ENCODE measurements at regions not wholly inside any gene's neighbourhood (a gene's known extent, or its start where the extent isn't known, plus 50 kb on each side); places are given as distances from the start of the nearest gene placed in this dataset.

- Histone ChIP-seq H3K36me3 (no peaks in the 10 kb centered on the region), H3K27me3 (no peaks in the 10 kb centered on the region), H3K4me1 (no peaks in the 10 kb centered on the region), H3K9me3 (no peaks in the 10 kb centered on the region), H3K4me3 (no peak overlapping the region), H3K27ac (no peak overlapping the region)
- DNase-seq = no peak
- TF ChIP-seq POLR2AphosphoS5 (IDR thresholded peaks at IDR 0.05) = no peak
- no peak for TF ChIP-seq POLR2A (IDR thresholded peaks at IDR 0.05)
- no peak for TF ChIP-seq EP300 (IDR thresholded peaks at IDR 0.05)
- TF ChIP-seq CTCF (IDR thresholded peaks at IDR 0.05) = no peak
- intact Hi-C loops (cut with DNase I) = no loop called here
Measured at GRCh38 chr1:79312438-79312837, 305.9 kb upstream of the ADGRL4 start.

DNA sequence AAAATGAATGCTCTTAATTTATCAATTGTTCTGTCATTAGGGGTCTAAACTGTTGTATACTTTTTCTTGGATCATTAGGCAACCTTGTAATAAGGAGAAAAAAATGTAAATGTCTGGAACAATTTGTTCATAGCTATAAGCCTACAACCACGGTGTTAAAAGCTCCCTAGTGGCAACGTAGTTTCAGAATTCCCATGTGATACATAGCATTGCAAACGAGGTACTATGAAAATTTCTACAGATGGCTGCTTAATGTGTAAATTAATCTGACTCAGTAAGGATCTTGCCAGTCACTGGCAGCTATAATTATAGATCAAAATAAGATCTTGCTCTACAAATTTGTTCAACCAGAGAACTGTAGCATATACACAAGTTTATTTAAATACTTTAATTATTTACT lies 304.1 kb upstream of the ADGRL4 start:
- intact Hi-C loops (cut with DNase I) = no loop called here
- Histone ChIP-seq H3K36me3 (no peaks in the 10 kb centered on the region), H3K27me3 (no peaks in the 10 kb centered on the region), H3K4me3 (no peak overlapping the region), H3K4me1 (no peaks in the 10 kb centered on the region), H3K27ac (no peak overlapping the region), H3K9me3 (no peaks in the 10 kb centered on the region)
- TF ChIP-seq POLR2AphosphoS5 (IDR thresholded peaks at IDR 0.05) = no peak
- no peak for TF ChIP-seq CTCF (IDR thresholded peaks at IDR 0.05)
- TF ChIP-seq POLR2A (IDR thresholded peaks at IDR 0.05) = no peak
- WGBS, 2 donors = 46 to 69% methylated on average over 3 of the region's 3 CpGs
- no peak for DNase-seq

GRCh38 chr1:79304131-79304530 lies 297.6 kb upstream of the ADGRL4 start:
- 68 to 81% methylated on average over 3 of the region's 3 CpGs for WGBS, 2 donors

DNA sequence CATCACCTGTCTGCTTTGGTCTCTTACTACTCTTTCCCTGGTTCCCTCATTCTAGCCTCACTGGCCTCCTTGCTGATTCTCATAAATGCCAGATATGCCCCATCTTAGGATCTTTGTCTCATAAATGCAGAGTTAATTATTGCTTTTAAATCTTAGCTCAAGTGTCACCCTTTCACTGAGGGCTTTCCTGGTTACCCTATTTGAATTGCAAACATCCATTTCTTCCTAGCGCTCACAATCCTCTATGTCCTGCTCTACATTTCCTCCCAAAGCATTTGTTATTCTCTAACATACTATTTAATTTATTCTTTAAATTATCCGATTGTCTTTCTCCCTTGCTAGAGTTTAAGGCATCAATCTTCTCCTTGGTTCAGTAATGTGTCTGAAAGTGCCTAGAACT lies 296.5 kb upstream of the ADGRL4 start:
- no peak overlapping the region for H3K4me3 ChIP-seq
- intact Hi-C loops (cut with DNase I) = no loop called here
- H3K9me3 ChIP-seq = no peaks in the 10 kb centered on the region

More at GRCh38 chr1:79304131-79304530, 297.6 kb upstream of the ADGRL4 start:
- H3K9me3 ChIP-seq = no peaks in the 10 kb centered on the region
- intact Hi-C loops (cut with DNase I) = no loop called here
- no peak overlapping the region for H3K27ac ChIP-seq
- TF ChIP-seq CTCF (IDR thresholded peaks at IDR 0.05) = no peak
- TF ChIP-seq POLR2AphosphoS5 (IDR thresholded peaks at IDR 0.05) = no peak
- no peak for TF ChIP-seq EP300 (IDR thresholded peaks at IDR 0.05)
- TF ChIP-seq POLR2A (IDR thresholded peaks at IDR 0.05) = no peak
- H3K4me3 ChIP-seq = no peak overlapping the region
- DNase-seq = no peak
- no peaks in the 10 kb centered on the region for H3K27me3 ChIP-seq
- H3K36me3 ChIP-seq = no peaks in the 10 kb centered on the region
- H3K4me1 ChIP-seq = no peaks in the 10 kb centered on the region

More for the DNA sequence above, 296.5 kb upstream of the ADGRL4 start:
- Histone ChIP-seq H3K4me1 (no peaks in the 10 kb centered on the region), H3K36me3 (no peaks in the 10 kb centered on the region), H3K27me3 (no peaks in the 10 kb centered on the region), H3K27ac (no peak overlapping the region)
- WGBS, 2 donors = 89 to 91% methylated on average over 2 of the region's 2 CpGs
- TF ChIP-seq EP300 (IDR thresholded peaks at IDR 0.05) (no peak), POLR2AphosphoS5 (IDR thresholded peaks at IDR 0.05) (no peak), CTCF (IDR thresholded peaks at IDR 0.05) (no peak), POLR2A (IDR thresholded peaks at IDR 0.05) (no peak)
- DNase-seq = no peak

Data from sigmoid colon (tissue), 6 donors.